ENCODE measurements at regions not wholly inside any gene's neighbourhood (a gene's known extent, or its start where the extent isn't known, plus 50 kb on each side); places are given as distances from the start of the nearest gene placed in this dataset.

DNA sequence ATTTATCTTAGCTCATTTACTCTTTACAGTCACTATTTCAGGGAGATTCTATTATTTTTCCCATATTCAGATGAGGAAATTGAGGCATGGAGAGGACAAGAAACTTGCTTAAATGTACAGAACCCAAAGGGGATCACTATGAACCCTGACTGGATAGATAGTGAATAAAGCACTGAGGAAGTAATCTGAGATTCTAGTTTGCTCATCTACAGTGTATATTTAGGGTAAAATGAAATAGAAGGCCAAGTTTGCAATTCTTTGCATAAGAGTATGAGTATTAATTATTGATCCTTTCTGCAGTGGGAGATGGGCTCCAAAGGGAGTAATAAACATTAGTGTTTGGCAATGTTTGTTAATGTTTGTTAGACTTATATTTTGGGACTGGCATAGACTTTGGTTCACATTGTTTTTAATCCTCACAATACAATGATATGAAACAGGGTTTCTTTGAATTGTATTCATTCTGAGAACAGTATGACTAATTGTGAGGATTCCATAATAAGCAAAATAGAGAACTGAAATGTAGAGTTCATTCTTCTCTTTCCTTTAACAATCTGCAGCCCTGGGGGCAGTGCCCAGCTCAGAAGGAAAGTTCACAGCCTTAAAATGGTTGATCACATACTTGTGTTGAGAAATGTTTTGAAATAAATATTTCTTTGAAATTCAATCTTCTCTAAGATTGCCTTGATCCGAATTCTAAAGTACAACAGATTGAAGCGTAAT is 131.0 kb upstream of the ZNF804B start:
- TF ChIP-seq, protein P1, sequence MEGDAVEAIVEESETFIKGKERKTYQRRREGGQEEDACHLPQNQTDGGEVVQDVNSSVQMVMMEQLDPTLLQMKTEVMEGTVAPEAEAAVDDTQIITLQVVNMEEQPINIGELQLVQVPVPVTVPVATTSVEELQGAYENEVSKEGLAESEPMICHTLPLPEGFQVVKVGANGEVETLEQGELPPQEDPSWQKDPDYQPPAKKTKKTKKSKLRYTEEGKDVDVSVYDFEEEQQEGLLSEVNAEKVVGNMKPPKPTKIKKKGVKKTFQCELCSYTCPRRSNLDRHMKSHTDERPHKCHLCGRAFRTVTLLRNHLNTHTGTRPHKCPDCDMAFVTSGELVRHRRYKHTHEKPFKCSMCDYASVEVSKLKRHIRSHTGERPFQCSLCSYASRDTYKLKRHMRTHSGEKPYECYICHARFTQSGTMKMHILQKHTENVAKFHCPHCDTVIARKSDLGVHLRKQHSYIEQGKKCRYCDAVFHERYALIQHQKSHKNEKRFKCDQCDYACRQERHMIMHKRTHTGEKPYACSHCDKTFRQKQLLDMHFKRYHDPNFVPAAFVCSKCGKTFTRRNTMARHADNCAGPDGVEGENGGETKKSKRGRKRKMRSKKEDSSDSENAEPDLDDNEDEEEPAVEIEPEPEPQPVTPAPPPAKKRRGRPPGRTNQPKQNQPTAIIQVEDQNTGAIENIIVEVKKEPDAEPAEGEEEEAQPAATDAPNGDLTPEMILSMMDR (conservative IDR thresholded peaks at IDR 0.05; ENCODE audit: low read length), result no peak
- TF ChIP-seq EZH2phosphoT487 (IDR thresholded peaks at IDR 0.05; ENCODE audit: borderline replicate concordance, low read depth, low read length), result no peak

Data from OCI-LY7 (cell line).